OCI-LY1 (cell line): ENCODE measurements at regions not wholly inside any gene's neighbourhood (a gene's known extent, or its start where the extent isn't known, plus 50 kb on each side); places are given as distances from the start of the nearest gene placed in this dataset.

Source experiments
- EZH2 ChIP-seq: fragments of 200-600 bp; sonication (generic), shearing (Covaris generic); IDR thresholded peaks from 2 replicates; pipeline ENCODE4 v1.8.0; 2017; ENCODE audit warnings: borderline replicate concordance, mixed run types, mild to moderate bottlenecking, antibody characterized with exemption, low read length, moderate library complexity, mixed read lengths
- TF ChIP-seq, protein P1 (sequence below): fragments of 200-600 bp; sonication (generic), shearing (Covaris generic); IDR thresholded peaks from 2 replicates; pipeline ENCODE4 v1.5.1; 2017; ENCODE audit warnings: mild to moderate bottlenecking, antibody characterized with exemption, low read length, moderate library complexity, mixed read lengths

DNA sequence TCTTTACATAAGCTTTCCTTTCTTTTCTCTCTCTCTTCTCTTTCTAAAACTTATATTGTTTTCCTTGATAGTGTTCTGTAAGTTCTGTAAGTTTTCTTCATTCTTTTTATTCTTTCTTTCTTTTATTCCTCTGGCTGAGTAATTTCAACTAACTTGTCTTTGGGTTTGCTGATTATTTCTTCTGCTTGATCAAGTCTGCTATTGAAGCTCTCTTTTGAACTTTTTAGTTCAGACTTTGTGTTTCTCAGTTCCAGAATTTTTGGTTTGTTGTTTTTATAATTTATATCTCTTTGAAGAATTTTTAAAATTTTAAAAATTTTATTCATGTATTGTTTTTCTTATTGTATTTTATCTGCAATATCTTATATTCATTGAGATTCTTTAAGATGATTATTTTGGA, 795.8 kb upstream of the SALL3 start:
- TF ChIP-seq, protein P1, sequence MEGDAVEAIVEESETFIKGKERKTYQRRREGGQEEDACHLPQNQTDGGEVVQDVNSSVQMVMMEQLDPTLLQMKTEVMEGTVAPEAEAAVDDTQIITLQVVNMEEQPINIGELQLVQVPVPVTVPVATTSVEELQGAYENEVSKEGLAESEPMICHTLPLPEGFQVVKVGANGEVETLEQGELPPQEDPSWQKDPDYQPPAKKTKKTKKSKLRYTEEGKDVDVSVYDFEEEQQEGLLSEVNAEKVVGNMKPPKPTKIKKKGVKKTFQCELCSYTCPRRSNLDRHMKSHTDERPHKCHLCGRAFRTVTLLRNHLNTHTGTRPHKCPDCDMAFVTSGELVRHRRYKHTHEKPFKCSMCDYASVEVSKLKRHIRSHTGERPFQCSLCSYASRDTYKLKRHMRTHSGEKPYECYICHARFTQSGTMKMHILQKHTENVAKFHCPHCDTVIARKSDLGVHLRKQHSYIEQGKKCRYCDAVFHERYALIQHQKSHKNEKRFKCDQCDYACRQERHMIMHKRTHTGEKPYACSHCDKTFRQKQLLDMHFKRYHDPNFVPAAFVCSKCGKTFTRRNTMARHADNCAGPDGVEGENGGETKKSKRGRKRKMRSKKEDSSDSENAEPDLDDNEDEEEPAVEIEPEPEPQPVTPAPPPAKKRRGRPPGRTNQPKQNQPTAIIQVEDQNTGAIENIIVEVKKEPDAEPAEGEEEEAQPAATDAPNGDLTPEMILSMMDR = no peak
- no peak for TF ChIP-seq EZH2
